ENCODE measurements at regions not wholly inside any gene's neighbourhood (a gene's known extent, or its start where the extent isn't known, plus 50 kb on each side); places are given as distances from the start of the nearest gene placed in this dataset.
"Not testable (repeated sequence)": the region's sequence is repeated elsewhere in the genome, so short reads cannot be mapped to it uniquely, and the experiment has no call there.

GRCh38 chr6:140462076-140462452, 1087.6 kb upstream of the CITED2 start:
- Histone ChIP-seq H3K4me1 (peaks cover 11 to 26% (median 13%) of the 10 kb centered on the region in 3 donors), H3K36me3 (no peaks in the 10 kb centered on the region), H3K27me3 (no peaks in the 10 kb centered on the region), H3K27ac (peak overlapping the region in 2 of 4 donors; percentile 73 to 75), H3K4me3 (no peak overlapping the region), H3K9me3 (peaks cover 0 to 10% (median 0%) of the 10 kb centered on the region in 3 donors)
- ATAC-seq, result no peak
- TF ChIP-seq POLR2A (IDR thresholded peaks at IDR 0.05) (no peak), EP300 (IDR thresholded peaks at IDR 0.05) (no peak), CTCF (IDR thresholded peaks at IDR 0.05) (no peak), POLR2AphosphoS5 (IDR thresholded peaks at IDR 0.05) (no peak)

DNA sequence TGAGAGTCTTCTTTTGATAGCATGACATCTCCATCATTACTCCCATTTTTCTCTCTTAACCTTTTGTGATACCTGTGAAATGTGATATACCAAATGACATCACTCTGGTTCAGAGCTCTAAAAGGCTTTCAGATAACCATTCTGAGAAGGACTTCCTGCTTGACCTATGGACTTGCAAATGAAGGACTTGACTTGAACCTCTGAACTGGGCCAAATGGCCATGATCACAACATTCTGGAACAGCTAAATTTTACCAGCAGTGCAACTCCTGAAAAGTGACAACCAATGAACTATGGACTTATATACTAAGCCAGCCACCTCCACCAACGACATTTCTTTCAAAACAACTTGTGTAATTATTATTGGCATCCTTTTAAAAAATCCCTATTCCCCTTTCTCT, 1085.8 kb upstream of the CITED2 start:
- H3K9me3 ChIP-seq, result no peaks in the 10 kb centered on the region
- no peaks in the 10 kb centered on the region for H3K36me3 ChIP-seq
- H3K27ac ChIP-seq, result no peak overlapping the region
- H3K27me3 ChIP-seq, result no peaks in the 10 kb centered on the region
- TF ChIP-seq CTCF (IDR thresholded peaks at IDR 0.05), result no peak
- TF ChIP-seq POLR2A (IDR thresholded peaks at IDR 0.05), result no peak
- TF ChIP-seq POLR2AphosphoS5 (IDR thresholded peaks at IDR 0.05), result no peak
- TF ChIP-seq EP300 (IDR thresholded peaks at IDR 0.05), result no peak
- 75 to 93% methylated on average over 1 of the region's 1 CpG for WGBS, 2 donors (ENCODE audit: low coverage in 1 of 2)
- no peak for ATAC-seq
- peaks cover 11 to 26% (median 13%) of the 10 kb centered on the region in 3 donors for H3K4me1 ChIP-seq
- H3K4me3 ChIP-seq, result no peak overlapping the region

GRCh38 chr6:140459209-140459608, 1084.8 kb upstream of the CITED2 start:
- H3K4me3 ChIP-seq, result no peak overlapping the region
- 50 to 80% methylated on average over 1 to 2 of the region's 2 CpGs for WGBS, 2 donors (ENCODE audit: low coverage in 1 of 2)
- no peak overlapping the region for H3K27ac ChIP-seq
- TF ChIP-seq POLR2A (IDR thresholded peaks at IDR 0.05) (no peak), EP300 (IDR thresholded peaks at IDR 0.05) (no peak), CTCF (IDR thresholded peaks at IDR 0.05) (no peak), POLR2AphosphoS5 (IDR thresholded peaks at IDR 0.05) (no peak)
- ATAC-seq, result no peak
- H3K4me1 ChIP-seq, result peaks cover 11 to 26% (median 13%) of the 10 kb centered on the region in 3 donors
- no peaks in the 10 kb centered on the region for H3K27me3 ChIP-seq
- no peaks in the 10 kb centered on the region for H3K36me3 ChIP-seq
- no peaks in the 10 kb centered on the region for H3K9me3 ChIP-seq

DNA sequence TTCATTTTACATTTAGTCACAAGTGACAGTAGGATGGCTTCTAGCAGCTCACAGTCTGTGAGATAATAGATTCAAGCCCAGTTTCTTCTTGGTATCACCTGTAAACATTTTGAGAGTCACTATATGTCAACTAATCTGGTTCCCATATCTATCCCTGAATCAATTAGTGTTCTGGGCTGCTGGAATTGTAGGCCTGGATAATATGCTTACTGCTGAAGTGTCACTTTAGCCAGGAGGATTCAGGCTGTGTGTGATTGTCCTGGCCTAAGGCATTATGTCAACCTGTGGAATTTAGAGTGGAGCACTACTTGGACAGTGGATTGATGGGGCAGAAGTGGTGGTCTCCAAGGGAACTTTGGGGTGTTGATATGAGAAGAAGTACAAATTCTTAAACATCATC, 1071.8 kb upstream of the CITED2 start:
- no peak for TF ChIP-seq POLR2A (IDR thresholded peaks at IDR 0.05)
- no peak for TF ChIP-seq EP300 (IDR thresholded peaks at IDR 0.05)
- no peaks in the 10 kb centered on the region for H3K9me3 ChIP-seq
- H3K27me3 ChIP-seq, result no peaks in the 10 kb centered on the region
- no peak overlapping the region for H3K27ac ChIP-seq
- no peak overlapping the region for H3K4me3 ChIP-seq
- no peaks in the 10 kb centered on the region for H3K36me3 ChIP-seq
- no peak for ATAC-seq
- peaks cover 0 to 22% (median 7%) of the 10 kb centered on the region in 3 donors for H3K4me1 ChIP-seq

- 40 to 43% methylated on average over 2 to 3 of the region's 3 CpGs for WGBS, 2 donors (ENCODE audit: low coverage in 1 of 2)
- TF ChIP-seq EP300 (IDR thresholded peaks at IDR 0.05) (no peak), CTCF (IDR thresholded peaks at IDR 0.05) (no peak), POLR2AphosphoS5 (IDR thresholded peaks at IDR 0.05) (no peak), POLR2A (IDR thresholded peaks at IDR 0.05) (no peak)
- ATAC-seq, result no peak
- H3K4me1 ChIP-seq, result peaks cover 0 to 29% (median 7%) of the 10 kb centered on the region in 3 donors
- no peak overlapping the region for H3K4me3 ChIP-seq
- no peaks in the 10 kb centered on the region for H3K27me3 ChIP-seq
- no peaks in the 10 kb centered on the region for H3K36me3 ChIP-seq
- no peak overlapping the region for H3K27ac ChIP-seq
- no peaks in the 10 kb centered on the region for H3K9me3 ChIP-seq
Measured at GRCh38 chr6:140445474-140446004, 1071.1 kb upstream of the CITED2 start.

GRCh38 chr6:140443112-140443511, 1068.7 kb upstream of the CITED2 start:
- not testable (repeated sequence) for H3K9me3 ChIP-seq, H3K4me3 ChIP-seq, ATAC-seq, H3K27me3 ChIP-seq, H3K27ac ChIP-seq, H3K36me3 ChIP-seq
- 94 to 100% methylated on average over 2 to 6 of the region's 7 CpGs for WGBS, 2 donors (ENCODE audit: low coverage in 1 of 2)
- H3K4me1 ChIP-seq, result peaks cover 0 to 40% (median 7%) of the 10 kb centered on the region in 3 donors
